ENCODE measurements at regions not wholly inside any gene's neighbourhood (a gene's known extent, or its start where the extent isn't known, plus 50 kb on each side); places are given as distances from the start of the nearest gene placed in this dataset.

DNA sequence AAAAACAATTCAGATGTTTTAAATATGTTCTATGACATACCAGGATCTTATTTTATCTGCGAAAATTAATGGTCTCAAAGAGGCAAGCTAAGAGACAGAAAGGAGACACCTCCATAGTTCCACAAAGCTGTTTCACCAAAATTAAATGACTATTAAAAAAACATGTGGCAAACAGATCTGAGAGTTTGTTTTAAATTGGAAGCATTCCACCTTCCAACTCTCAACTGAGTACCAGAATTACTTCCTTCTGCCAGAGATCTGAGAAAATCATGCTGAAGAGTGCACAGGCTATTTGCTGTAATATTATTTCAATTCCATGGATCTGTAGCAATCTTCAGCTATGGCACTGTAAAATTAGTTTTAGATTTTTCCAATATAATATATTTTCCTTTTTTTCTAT lies 669.5 kb upstream of the MARCKS start:
- TF ChIP-seq CTCF (IDR thresholded peaks at IDR 0.05; ENCODE audit: low read length, missing control alignments) = no peak
- no peak for DNase-seq (ENCODE audit: low read depth)
- no peak overlapping the region for H3K4me3 ChIP-seq (replicated peaks; ENCODE audit: low read depth, low read length)

GRCh38 chr6:113188962-113189361 lies 668.2 kb upstream of the MARCKS start:
- no peak overlapping the region for H3K4me3 ChIP-seq (replicated peaks; ENCODE audit: low read depth, low read length)
- no peak for TF ChIP-seq CTCF (IDR thresholded peaks at IDR 0.05; ENCODE audit: low read length, missing control alignments)
- DNase-seq (ENCODE audit: low read depth) = no peak

- no peak overlapping the region for H3K4me3 ChIP-seq (replicated peaks; ENCODE audit: low read depth, low read length)
- TF ChIP-seq CTCF (IDR thresholded peaks at IDR 0.05; ENCODE audit: low read length, missing control alignments) = peak; percentile 10
- DNase-seq (ENCODE audit: low read depth) = peak; percentile 18
These were observed 667.0 kb upstream of the MARCKS start for GRCh38 chr6:113190170-113190569.

- DNase-seq (ENCODE audit: low read depth) = no peak
- H3K4me3 ChIP-seq (replicated peaks; ENCODE audit: low read depth, low read length) = no peak overlapping the region
- no peak for TF ChIP-seq CTCF (IDR thresholded peaks at IDR 0.05; ENCODE audit: low read length, missing control alignments)
These were observed 663.1 kb upstream of the MARCKS start for GRCh38 chr6:113194090-113194489.

- no peak overlapping the region for H3K4me3 ChIP-seq (replicated peaks; ENCODE audit: low read depth, low read length)
- no peak for DNase-seq (ENCODE audit: low read depth)
- no peak for TF ChIP-seq CTCF (IDR thresholded peaks at IDR 0.05; ENCODE audit: low read length, missing control alignments)
These were observed 654.1 kb upstream of the MARCKS start for GRCh38 chr6:113202852-113203714.

- TF ChIP-seq CTCF (IDR thresholded peaks at IDR 0.05; ENCODE audit: low read length, missing control alignments) = no peak
- H3K4me3 ChIP-seq (replicated peaks; ENCODE audit: low read depth, low read length) = no peak overlapping the region
- DNase-seq (ENCODE audit: low read depth) = no peak
These were observed 653.4 kb upstream of the MARCKS start for GRCh38 chr6:113203715-113204110.

DNA sequence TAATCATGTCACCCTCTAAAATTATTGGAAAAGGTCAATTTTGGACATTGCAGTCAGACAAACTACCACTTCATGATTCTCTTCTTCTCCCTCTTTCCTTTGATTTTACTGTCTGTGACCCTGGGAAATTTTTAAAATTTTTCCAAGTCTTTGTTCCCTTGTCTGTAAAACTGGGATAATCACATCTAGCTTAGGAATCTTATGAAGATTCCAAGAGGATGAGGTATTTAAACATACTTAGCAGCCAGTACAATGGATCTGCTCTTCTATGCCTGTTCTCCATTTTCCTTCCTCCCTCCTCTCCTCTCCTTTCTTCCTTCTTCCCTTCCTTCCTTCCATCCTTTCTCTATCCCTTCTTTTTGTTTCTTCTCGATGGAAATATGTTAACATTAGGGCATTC lies 651.6 kb upstream of the MARCKS start:
- TF ChIP-seq CTCF (IDR thresholded peaks at IDR 0.05; ENCODE audit: low read length, missing control alignments) = no peak
- no peak overlapping the region for H3K4me3 ChIP-seq (replicated peaks; ENCODE audit: low read depth, low read length)
- DNase-seq (ENCODE audit: low read depth) = no peak
